ENCODE measurements at regions not wholly inside any gene's neighbourhood (a gene's known extent, or its start where the extent isn't known, plus 50 kb on each side); places are given as distances from the start of the nearest gene placed in this dataset.

- no peak for DNase-seq (ENCODE audit: insufficient read length)
- no peak for TF ChIP-seq TAF1 (IDR thresholded peaks at IDR 0.05; ENCODE audit: borderline replicate concordance, low read depth, low read length)
- no peak for TF ChIP-seq POLR2AphosphoS5 (IDR thresholded peaks at IDR 0.05; ENCODE audit: low read depth, low read length)
- TF ChIP-seq POLR2A (IDR thresholded peaks at IDR 0.05; ENCODE audit: low read depth, low read length), result no peak
- no peak for FAIRE-seq
These were observed 130.7 kb upstream of the CELF2 start for GRCh38 chr10:10886861-10887531.

GRCh38 chr10:10891124-10892082 is 126.3 kb upstream of the CELF2 start:
- FAIRE-seq, result no peak

GRCh38 chr10:10892290-10892875 is 125.3 kb upstream of the CELF2 start:
- DNase-seq (ENCODE audit: insufficient read length) (no peak), FAIRE-seq (no peak)
- no peak for TF ChIP-seq POLR2AphosphoS5 (IDR thresholded peaks at IDR 0.05; ENCODE audit: low read depth, low read length)
- TF ChIP-seq TAF1 (IDR thresholded peaks at IDR 0.05; ENCODE audit: borderline replicate concordance, low read depth, low read length), result no peak
- TF ChIP-seq POLR2A (IDR thresholded peaks at IDR 0.05; ENCODE audit: low read depth, low read length), result no peak

More at GRCh38 chr10:10891124-10892082, 126.3 kb upstream of the CELF2 start:
- DNase-seq (ENCODE audit: insufficient read length), result no peak
- TF ChIP-seq TAF1 (IDR thresholded peaks at IDR 0.05; ENCODE audit: borderline replicate concordance, low read depth, low read length) (no peak), POLR2AphosphoS5 (IDR thresholded peaks at IDR 0.05; ENCODE audit: low read depth, low read length) (no peak), POLR2A (IDR thresholded peaks at IDR 0.05; ENCODE audit: low read depth, low read length) (no peak)

GRCh38 chr10:10897400-10897799 is 120.3 kb upstream of the CELF2 start:
- FAIRE-seq (no peak), DNase-seq (ENCODE audit: insufficient read length) (no peak)
- no peak for TF ChIP-seq POLR2AphosphoS5 (IDR thresholded peaks at IDR 0.05; ENCODE audit: low read depth, low read length)
- no peak for TF ChIP-seq TAF1 (IDR thresholded peaks at IDR 0.05; ENCODE audit: borderline replicate concordance, low read depth, low read length)
- TF ChIP-seq POLR2A (IDR thresholded peaks at IDR 0.05; ENCODE audit: low read depth, low read length), result no peak

- FAIRE-seq, result no peak
- TF ChIP-seq POLR2A (IDR thresholded peaks at IDR 0.05; ENCODE audit: low read depth, low read length) (no peak), POLR2AphosphoS5 (IDR thresholded peaks at IDR 0.05; ENCODE audit: low read depth, low read length) (no peak), TAF1 (IDR thresholded peaks at IDR 0.05; ENCODE audit: borderline replicate concordance, low read depth, low read length) (no peak)
- no peak for DNase-seq (ENCODE audit: insufficient read length)
These were observed 115.8 kb upstream of the CELF2 start for GRCh38 chr10:10901906-10902305.

- FAIRE-seq (no peak), DNase-seq (ENCODE audit: insufficient read length) (no peak)
- TF ChIP-seq TAF1 (IDR thresholded peaks at IDR 0.05; ENCODE audit: borderline replicate concordance, low read depth, low read length) (no peak), POLR2AphosphoS5 (IDR thresholded peaks at IDR 0.05; ENCODE audit: low read depth, low read length) (no peak), POLR2A (IDR thresholded peaks at IDR 0.05; ENCODE audit: low read depth, low read length) (no peak)
These were observed 114.7 kb upstream of the CELF2 start for GRCh38 chr10:10902951-10903350.

- FAIRE-seq (no peak), DNase-seq (ENCODE audit: insufficient read length) (no peak)
- TF ChIP-seq TAF1 (IDR thresholded peaks at IDR 0.05; ENCODE audit: borderline replicate concordance, low read depth, low read length) (no peak), POLR2AphosphoS5 (IDR thresholded peaks at IDR 0.05; ENCODE audit: low read depth, low read length) (no peak), POLR2A (IDR thresholded peaks at IDR 0.05; ENCODE audit: low read depth, low read length) (no peak)
These were observed 114.1 kb upstream of the CELF2 start for GRCh38 chr10:10903620-10904019.

- FAIRE-seq, result peak; percentile 27
- DNase-seq (ENCODE audit: insufficient read length), result no peak
- no peak for TF ChIP-seq TAF1 (IDR thresholded peaks at IDR 0.05; ENCODE audit: borderline replicate concordance, low read depth, low read length)
- TF ChIP-seq POLR2AphosphoS5 (IDR thresholded peaks at IDR 0.05; ENCODE audit: low read depth, low read length), result no peak
- no peak for TF ChIP-seq POLR2A (IDR thresholded peaks at IDR 0.05; ENCODE audit: low read depth, low read length)
These were observed 107.0 kb upstream of the CELF2 start for GRCh38 chr10:10910634-10911033.

GRCh38 chr10:10911035-10911434 is 106.6 kb upstream of the CELF2 start:
- FAIRE-seq, result no peak
- TF ChIP-seq POLR2A (IDR thresholded peaks at IDR 0.05; ENCODE audit: low read depth, low read length) (no peak), POLR2AphosphoS5 (IDR thresholded peaks at IDR 0.05; ENCODE audit: low read depth, low read length) (no peak), TAF1 (IDR thresholded peaks at IDR 0.05; ENCODE audit: borderline replicate concordance, low read depth, low read length) (no peak)
- no peak for DNase-seq (ENCODE audit: insufficient read length)

- no peak for DNase-seq (ENCODE audit: insufficient read length)
- no peak for TF ChIP-seq TAF1 (IDR thresholded peaks at IDR 0.05; ENCODE audit: borderline replicate concordance, low read depth, low read length)
- TF ChIP-seq POLR2A (IDR thresholded peaks at IDR 0.05; ENCODE audit: low read depth, low read length), result no peak
- no peak for TF ChIP-seq POLR2AphosphoS5 (IDR thresholded peaks at IDR 0.05; ENCODE audit: low read depth, low read length)
- FAIRE-seq, result no peak
These were observed 106.2 kb upstream of the CELF2 start for GRCh38 chr10:10911471-10911921.

GRCh38 chr10:10914144-10914543 is 103.5 kb upstream of the CELF2 start:
- TF ChIP-seq POLR2AphosphoS5 (IDR thresholded peaks at IDR 0.05; ENCODE audit: low read depth, low read length) (no peak), POLR2A (IDR thresholded peaks at IDR 0.05; ENCODE audit: low read depth, low read length) (no peak), TAF1 (IDR thresholded peaks at IDR 0.05; ENCODE audit: borderline replicate concordance, low read depth, low read length) (no peak)
- FAIRE-seq (no peak), DNase-seq (ENCODE audit: insufficient read length) (no peak)
